HG03066 (cell line): ENCODE measurements at regions not wholly inside any gene's neighbourhood (a gene's known extent, or its start where the extent isn't known, plus 50 kb on each side); places are given as distances from the start of the nearest gene placed in this dataset.
"Not testable (repeated sequence)": the region's sequence is repeated elsewhere in the genome, so short reads cannot be mapped to it uniquely, and the experiment has no call there.

Experiments
- ATAC-seq: cut with Tn5 transposase; IDR thresholded peaks from one replicate; pipeline ENCODE4 v1.9.1; 2021; ENCODE audit warnings: low read depth; ENCODE audit not compliant: unreplicated experiment

DNA sequence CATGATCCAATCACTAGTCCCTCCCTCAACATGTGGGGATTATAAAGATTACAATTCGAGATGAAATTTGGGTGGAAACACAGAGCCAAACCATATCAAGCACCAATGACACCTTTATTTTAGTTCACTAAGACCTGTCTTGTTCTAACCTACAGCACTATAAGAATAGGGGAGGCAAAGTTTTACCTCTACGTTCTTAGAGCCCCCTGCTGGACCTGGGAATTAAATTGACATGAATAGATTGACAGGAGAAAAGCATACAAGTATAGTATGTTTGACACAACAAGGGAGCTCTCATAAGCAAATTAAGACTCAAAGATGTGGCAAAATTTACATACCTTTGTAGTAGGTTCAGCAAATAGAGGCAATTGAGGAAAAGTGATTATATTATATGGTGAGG lies 974.4 kb upstream of the ALCAM start:
- no peak for ATAC-seq

DNA sequence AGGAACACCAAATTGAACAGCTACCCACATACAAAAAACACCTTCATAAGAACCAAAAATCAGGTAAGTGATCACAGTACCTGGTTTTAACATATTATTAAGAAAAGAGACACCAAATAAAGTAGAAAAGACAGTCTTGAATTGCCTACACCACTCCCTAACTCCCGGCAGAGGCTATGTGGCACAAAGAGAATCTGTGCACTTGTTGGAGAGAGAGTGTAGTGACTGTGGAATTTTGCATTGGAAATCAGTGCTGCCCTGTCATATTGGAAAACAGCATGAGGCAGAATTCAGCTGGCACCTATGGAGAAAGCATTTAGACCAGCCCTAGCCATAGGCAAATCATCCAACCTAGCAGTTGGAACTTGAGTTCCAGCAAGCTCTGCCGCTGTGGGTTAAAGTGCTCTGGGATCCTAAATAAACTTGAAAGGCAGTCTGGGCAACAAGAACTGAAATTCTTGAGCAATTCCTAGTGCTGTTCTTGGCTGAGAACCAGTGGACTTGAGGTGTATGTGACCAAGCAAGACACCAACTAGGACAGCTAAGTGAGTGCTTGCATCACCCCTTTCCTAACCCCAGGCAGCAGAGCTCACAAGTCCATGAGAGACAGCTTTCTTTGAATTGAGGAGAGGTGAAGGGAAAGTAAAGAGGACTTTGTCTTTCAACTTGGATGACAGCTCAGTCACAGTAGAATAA lies 969.6 kb upstream of the ALCAM start:
- ATAC-seq = no peak

DNA sequence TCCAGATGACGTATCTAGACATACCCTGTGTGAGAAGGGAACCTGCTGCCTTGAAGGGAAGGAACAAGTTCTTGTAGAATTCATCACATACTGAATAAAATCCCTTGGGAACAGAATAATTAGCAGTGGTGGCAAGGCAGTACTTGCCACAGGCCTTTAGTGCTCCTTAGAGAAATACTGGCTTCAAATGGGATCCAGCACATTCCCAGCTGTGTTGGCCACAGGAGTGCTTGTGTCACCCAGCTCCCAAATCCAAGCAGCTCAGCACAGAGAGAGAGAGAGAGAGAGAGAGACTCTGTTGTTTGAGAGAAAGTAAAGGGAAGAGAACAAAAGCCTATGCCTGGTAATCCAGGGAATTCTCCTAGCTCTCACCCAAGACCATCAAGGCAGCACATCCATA lies 969.0 kb upstream of the ALCAM start:
- ATAC-seq = no peak

DNA sequence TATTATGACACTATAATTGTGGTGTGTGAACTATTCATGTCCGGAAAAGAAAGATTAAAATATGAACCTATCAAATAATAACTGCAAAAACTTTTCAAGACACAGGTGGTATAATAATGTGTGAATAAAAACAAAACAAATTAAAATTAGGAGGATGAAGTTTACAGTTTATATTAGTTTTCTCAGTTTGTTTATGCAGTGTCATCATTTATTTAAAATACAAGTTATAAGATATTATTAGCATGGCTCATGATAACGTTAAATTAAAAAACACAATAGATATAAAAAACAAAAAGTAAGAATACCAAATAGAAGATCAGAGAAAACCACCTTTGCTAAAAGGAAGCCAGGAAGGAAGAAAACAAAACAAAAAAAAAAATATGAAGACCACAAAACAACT lies 963.8 kb upstream of the ALCAM start:
- ATAC-seq = no peak

DNA sequence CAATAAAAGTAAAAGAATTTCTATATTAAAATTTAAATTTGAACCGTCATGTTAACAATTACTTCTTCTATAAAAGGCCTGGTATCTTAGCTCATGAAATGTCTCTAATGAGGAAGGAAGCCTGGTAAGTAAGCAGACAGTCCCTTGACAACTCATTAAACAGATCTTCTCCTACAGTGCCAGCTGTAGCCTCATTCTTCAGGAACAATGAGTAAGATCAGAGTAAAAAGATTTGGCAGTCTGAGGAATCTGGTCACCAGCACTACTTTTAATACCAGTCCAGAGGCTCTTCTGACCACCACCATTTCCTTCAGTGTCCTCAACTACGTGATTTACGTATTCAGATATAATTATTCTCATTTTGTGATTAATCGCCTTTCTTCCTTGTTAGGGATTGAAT lies 955.0 kb upstream of the ALCAM start:
- ATAC-seq = no peak

DNA sequence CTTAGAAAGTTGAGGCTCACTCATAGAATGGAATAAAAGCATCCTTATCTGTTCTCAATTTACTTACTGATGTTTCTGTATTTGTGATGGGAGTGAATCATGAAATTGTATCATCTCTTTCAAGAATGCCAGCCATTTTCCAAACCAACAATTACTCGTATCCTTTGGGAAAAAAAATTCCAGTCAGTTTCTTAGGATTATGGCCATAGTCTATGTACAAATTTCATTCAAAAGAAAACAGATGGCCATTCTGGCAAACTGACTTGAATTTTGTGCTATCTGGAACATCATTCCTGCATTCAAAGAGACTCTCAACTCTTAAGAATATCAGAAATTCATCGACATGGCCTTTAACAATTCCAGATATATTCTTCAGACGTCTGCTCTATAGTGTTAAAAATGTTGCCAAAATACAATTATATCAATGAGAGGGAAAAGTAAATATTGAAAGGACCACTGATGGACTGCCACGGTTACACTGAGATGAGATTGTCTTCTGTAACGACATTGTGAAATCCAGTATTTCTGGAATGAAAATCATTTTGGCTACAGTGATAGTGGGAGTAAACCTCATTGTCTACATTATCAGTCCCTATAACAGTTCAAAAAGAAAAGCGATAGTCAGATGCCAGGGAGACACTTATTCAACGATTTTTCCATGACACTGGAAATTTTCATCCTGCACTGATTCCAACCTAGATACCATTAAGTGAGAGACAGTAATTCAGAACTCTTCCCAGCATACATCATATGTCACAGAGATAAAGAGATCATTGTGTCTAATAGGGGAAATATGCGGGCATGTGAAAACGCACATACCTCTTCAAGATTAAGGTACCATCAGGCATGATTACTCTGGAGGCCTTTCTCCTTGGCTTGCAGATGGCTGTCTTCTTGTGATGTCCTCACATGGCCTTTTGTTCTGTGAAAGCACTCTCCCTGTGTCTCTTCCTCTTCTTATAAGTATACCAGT lies 953.8 kb upstream of the ALCAM start:
- no peak for ATAC-seq

DNA sequence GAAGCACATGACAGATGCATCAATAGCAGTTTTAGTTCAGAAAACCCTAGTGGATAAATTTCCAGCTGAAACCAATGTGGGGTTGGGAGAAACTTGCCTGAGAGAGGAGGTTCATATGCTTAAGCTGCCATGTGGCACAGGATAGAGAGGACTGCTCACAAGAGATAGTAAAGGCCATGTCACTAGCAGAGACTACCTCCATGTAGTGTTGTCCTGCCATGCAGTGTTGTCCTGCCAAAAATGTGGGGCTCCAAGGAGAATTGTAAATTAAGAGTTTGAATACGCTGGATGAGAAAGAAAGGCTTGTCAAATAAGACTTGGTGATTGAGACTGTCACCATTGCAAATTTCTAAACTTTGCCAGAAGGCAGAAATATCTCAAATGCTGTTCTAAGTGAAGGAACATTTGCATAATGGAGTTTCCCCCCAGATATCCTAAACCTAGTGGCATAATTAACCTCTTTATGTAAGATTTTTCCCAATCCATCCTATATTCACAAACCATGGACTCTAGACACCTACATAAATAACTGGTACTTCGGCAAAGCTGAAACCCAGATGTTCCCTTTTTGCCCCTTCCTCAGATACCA lies 938.3 kb upstream of the ALCAM start:
- ATAC-seq = no peak

DNA sequence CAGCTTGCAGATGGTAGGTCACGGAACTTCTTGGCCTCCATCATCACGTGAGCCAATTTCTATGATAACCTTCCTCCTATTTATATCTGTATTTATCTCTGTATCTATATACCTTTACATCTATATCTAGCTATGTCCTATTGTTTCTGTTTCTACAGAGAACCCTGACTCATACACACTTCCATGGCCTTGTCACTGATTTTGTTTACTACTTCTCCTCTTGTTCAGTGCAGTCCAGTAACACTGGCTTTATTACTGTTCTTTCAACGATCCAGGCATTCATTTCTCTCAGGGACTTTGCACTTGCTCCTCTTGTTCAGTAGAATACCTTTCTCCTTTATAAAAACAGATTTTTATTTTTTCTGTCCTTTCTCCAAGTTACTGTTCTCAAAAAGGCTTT lies 937.0 kb upstream of the ALCAM start:
- no peak for ATAC-seq

DNA sequence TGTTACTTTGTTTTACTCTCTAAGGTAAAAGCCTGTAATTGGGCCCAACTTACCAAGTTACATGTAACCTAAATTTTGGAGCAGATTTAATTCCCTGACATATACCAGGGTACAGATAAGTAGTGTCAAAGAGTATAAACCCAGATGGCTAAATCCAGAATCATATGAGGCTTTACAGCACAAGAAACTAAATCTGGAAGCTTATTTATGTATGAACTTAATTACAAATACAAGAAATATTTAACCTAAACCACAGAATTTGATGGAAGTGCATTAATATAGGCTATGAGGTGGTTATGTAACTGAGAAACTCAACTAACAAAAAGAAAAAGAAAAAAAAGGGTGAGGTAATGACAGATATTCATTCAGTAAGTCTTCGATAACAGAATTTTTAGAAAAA lies 930.2 kb upstream of the ALCAM start:
- ATAC-seq = no peak

DNA sequence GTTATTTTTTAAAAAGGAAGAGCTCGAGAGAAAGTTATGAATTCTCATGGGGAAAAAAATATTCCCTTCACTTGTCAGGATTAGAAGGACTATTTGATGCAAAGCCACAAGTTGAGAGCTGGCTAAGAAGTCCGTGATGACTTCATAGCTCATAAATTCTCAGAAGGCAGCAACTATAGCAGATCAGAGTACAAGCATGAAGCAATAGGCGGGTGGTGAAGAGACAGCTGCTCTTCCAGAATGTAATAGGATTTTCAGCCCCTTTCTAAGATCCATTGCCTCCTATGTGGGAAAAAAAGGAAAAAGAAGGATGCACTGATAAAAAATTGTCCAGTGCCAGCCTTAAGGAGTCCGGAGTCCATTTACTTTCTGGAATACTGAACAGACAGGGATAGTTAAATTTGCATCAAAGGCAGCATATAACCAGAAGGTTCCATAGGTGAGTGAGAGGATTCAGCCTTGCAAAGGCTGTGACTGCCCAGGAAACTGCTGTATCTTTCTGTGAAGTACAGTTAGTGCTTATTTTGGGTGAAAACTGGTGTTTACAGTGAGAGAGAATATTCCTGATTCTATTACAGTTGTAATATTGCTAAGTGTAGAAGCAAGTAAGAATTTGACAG lies 929.5 kb upstream of the ALCAM start:
- ATAC-seq = no peak

DNA sequence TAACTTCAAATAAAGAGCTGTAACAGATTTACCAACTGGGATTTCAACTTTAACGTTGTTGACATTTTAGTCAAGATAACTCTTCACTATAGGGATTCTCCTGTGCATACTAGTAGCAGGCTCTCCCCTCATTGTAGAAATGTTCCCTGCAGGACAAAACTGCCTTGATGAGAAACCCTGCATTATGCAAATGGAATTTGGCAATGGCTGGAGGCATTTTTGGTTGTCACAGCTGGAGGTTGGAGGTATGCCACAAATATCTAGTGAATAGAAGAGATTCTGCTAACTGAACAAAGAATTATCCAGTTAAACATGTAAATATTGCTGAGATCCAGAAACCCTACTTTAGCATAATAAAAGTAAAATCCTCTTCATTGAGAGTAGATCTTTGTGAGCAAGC lies 928.8 kb upstream of the ALCAM start:
- ATAC-seq = no peak

DNA sequence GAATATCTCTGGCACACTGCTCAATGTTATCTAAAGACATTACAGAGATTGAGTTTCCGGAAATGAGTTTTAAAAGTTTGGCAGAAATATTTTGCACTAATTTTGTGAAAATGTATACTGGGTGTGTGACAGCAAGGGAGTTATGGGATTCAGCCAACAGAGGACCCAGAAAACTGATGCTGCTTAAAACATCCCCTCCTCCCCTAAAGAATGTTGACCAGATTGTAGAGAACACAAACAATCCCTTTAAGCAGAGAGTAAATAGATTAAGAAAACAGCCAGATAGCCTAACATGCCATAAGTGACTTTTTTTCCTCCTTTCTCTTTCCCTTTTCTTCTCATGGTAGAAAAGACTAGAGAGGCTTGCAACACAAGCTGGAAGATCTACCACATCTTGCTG lies 928.0 kb upstream of the ALCAM start:
- no peak for ATAC-seq

DNA sequence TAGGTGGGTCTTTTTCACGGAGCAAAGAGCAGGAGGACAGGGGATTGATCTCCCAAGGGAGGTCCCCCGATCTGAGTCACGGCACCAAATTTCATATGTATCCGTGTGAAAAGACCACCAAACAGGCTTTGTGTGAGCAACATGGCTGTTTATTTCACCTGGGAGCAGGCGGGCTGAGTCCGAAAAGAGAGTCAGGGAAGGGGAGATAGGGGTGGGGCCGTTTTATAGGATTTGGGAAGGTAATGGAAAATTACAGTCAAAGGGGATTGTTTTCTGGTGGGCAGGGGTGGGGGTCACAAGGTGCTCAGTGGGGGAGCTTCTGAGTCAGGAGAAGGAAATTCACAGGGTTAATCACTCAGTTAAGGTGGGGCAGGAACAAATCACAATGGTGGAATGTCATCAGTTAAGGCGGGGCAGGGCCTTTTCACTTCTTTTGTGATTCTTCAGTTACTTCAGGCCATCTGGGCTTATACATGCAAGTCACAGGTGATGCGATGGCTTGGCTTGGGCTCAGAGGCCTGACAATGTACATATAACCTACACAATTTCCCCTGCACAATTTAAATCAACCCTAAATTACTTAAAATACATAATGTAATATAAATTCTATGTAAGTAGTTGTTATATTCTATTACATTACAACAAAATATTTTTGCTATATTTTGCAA lies 921.3 kb upstream of the ALCAM start:
- ATAC-seq = not testable (repeated sequence)

DNA sequence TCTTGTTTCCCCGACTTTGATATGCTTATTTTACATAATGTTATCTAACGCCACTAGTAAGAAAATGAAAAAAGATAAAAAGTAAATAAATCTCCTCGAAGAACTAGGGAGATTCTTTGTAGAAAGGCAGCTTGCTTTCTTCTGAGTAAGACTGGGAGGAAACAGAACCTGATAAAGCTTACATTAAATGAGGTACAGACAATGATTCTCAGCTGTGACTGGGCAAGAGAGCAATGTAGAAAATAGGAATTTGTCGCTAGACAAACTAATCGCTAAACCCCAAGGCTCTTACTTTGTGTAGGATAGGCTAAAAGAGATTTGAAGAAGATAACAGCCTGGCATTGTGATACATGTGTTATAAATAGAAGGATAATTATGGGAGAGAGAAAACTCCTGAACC lies 919.0 kb upstream of the ALCAM start:
- ATAC-seq = no peak

DNA sequence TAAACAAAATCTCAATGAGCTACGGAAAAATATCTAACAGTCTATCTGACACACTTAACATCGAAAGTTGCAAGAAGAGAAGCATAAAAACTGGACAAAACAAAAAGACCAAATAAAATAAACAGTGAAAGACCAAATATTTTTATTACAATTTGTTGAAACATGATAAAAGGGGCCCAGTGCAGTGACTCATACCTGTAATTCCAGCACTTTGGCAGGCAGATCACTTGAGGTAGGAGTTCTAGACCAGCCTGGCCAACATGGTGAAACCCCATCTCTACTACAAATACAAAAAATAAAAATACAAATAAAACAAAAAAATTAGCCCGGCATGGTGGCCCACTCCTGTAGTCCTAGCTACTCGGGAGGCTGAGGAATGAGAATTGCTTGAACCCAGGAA lies 914.0 kb upstream of the ALCAM start:
- no peak for ATAC-seq

DNA sequence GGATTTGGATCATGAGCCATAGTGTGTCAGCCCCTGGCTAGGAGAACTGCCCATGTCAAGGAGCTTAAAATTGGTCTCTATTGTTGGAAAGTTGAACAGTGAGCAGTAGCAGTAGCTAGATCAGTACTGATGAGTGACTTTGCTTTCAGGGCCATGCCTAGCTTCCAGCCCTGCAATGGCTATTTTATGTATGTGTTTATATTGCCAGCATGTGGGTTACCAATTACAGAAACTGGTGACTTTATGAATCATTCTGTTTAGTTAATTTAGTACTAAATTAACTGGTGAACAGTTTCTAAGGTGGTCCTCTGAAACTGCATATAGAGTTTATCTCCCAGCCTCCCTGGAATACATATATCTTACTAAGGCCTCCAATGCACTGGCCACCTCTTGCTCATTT lies 908.1 kb upstream of the ALCAM start:
- no peak for ATAC-seq

DNA sequence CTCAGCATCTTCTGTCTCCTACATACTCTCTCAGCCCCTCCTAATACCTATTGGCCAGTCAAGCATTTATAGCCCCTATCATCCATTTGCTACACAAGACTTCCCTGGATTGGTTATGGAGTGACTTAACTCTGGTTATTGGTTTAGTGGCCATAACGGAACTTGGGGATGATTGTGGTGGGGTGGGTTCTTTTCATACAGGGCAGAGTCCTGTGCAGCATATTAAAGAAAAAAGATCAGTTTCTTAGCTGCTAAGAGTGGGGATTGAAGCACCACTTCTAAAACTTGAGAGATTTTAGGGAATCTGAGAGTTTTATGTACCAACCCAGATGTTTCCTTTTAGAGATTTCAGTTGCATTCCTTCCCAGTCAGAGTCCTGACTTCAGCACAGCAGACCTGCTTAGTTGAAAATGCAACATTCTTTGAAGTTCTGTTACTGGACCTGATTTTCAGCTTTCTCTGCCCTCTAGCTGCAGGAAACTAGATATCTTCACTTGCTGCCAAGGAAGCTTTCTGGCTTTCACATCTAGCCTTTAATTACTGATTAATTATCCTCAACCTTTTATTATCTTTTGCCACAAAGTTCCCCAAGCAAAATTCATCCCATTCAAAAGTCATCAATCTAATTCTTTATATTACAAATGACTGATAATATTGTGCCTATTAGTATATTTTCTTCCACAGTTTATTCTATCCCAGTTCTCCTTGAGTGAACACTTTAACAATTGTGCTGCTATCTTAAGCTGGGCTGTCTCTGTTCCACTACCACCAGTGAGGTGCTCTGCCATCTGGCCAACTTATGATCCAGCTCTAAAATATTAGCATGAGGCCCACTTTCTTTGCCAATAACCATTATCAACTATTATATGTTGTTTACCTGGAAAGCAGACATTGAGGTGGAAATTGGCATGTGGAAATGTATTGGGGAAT lies 906.0 kb upstream of the ALCAM start:
- no peak for ATAC-seq

DNA sequence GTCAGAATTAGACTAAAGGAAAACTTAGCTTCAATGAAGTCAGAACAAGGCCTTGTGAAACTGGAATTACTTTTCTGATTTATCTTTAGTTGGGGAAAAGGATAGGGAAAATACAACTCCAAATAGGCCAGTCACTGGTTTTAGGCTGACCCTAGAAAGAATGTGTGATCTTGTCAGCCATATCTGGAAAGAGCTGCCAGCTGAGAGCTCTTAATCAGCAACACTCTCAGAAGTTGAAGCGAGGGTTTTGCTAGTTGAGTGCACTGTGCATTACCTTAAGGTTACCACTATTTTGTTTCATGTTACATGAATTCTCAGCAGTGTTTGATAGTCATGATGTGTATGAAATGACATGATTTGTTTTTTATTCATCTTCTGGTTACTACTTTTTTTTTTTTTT lies 905.3 kb upstream of the ALCAM start:
- ATAC-seq = no peak

DNA sequence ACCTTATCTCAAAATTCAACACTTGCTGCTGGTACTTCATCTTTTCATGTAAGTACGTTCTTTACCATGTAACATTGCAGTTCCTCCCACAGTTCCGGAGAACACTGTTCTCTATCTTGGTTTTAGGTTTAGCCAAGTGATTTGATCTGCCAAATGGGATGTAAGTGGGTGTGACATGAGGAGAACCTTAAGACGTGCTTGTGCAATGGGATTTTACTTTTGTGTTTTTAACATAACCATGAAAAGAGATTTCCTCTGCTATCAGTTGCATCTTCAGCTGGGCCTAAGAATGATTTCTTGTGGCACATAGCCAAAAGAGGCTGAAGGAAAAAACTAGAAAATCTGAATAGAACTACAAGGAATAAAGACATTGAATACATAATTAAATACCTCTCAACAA lies 894.5 kb upstream of the ALCAM start:
- ATAC-seq = no peak

DNA sequence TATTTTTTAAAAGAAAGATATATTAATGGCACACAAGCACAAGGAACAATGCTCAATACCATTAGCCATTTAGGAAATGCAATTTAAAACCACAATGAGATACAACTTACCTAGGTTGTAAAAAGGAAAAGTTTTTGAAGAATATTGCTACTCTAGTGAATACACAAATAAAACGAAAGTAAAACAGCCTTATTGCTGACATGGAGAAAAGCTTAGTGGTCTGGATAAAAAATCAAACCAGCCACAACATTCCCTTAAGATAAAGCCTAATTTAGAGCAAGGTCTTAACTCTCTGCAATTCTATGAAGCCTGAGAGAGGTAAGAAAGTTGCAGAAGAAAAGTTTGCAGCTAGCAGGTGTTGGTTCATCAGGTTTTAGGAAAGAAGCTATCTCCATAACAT lies 892.7 kb upstream of the ALCAM start:
- ATAC-seq = no peak
